NCI-H226 (cell line): ENCODE measurements at regions not wholly inside any gene's neighbourhood (a gene's known extent, or its start where the extent isn't known, plus 50 kb on each side); places are given as distances from the start of the nearest gene placed in this dataset.
"Not testable (repeated sequence)": the region's sequence is repeated elsewhere in the genome, so short reads cannot be mapped to it uniquely, and the experiment has no call there.

Source experiments
- DNase-seq: peaks from one replicate; pipeline ENCODE4 v3.0.0-alpha.2; 2015

DNA sequence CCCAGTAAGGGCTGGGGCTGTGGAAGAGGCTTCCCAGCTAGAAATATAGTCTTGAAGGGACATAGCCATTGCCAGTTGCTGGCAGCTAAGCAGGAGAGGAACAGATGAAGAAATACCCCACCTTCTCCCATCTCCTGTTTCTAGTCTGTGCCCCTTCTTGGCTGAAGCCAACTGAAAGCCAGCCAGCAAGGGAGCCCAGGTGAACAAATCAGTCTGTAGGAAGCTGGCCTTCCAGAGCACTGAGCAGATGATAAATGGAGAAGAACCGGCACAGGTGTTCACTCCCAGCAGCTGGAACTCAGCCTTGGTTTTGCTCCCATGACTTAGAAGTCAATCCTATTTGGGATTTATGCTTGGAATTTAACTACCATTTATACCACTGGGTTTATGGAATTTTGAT is 69.2 kb upstream of the DHX40 start:
- DNase-seq, result no peak

DNA sequence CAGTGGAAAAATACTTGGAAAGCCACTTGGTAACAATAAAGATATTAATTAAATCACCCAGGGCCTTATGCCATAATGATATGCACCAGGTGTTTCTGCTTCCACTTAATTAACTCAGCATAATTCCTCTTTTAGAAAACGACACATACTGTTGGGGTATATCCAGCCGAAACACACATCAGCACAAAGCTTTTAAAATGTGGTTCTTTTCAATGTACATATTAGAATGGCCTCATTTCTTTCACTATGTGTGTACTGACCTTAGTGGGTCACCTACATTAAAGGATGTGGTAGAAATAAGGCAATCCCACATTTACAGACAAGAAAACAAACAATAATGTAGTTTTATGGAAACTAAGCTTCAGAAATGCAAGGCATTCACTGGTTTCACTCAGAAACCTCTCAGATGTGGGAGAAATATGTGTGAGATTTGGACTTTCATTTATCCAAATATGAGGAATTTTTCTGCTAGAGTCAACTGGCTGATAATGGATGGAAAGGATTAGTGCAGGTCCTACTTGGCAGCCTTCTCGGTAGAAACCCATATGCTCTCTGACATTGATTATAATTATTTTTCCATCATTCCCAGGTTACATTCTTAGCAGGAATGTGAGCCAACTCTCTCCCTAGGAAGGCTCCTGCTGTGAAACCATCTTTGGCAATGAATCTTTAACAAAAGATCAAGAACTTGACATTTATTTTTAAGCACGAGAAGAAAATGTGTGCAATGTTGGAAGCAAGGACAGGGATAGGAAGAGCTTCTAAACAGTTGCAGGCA is 66.7 kb upstream of the DHX40 start:
- DNase-seq, result no peak

DNA sequence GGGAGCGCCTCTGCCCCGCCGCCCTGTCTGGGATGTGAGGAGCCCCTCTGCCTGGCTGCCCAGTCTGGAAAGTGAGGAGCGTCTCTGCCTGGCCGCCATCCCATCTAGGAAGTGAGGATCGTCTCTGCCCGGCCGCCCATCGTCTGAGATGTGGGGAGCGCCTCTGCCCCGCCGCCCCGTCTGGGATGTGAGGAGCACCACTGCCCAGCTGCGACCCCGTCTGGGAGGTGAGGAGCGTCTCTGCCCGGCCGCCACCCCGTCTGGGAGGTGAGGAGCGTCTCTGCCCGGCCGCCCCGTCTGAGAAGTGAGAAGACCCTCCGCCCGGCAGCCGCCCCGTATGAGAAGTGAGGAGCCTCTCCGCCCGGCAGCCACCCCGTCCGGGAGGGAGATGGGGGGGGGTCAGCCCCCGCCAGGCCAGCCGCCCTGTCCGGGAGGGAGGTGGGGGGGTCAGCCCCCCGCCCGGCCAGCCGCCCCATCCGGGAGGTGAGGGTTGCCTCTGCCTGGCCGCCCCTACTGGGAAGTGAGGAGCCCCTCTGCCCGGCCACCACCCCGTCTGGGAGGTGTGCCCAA is 65.2 kb upstream of the DHX40 start:
- not testable (repeated sequence) for DNase-seq

DNA sequence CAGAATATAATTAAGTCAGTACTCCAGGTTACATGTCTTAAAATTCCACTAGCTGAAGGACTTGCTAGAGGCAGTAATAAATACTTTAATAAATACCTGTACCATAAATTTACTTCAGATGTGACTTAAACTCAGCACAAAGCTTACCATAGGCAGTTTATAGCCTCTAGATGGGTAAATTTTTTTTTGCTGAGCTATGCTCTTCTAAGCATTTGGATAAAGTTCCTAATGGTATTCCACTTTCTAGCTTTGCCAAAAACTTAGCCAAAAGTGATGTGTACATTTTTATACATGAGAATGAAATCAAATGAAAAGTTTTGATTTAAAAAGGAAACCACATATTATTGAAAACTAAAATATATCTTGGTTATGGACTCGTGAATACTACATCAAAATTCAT is 63.7 kb upstream of the DHX40 start:
- DNase-seq, result no peak

DNA sequence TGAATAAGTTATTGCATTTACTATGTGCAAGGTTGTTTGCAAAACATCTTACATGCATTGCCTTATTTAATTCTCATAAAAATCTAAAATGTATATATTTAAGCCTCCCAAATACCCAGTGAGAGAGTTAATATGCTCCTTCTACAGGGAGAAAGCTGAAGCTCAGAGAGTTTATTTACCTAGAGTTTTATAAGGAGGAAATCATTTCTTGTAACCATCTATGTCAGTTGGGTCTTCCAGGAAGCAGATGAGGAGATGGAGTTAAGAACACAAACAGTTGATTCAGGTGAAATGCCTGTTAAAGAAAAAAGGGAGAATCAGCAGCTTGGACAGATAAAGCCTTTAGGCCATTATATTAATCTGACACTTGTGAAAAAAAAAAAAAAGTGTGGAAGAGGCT is 62.6 kb upstream of the DHX40 start:
- no peak for DNase-seq

DNA sequence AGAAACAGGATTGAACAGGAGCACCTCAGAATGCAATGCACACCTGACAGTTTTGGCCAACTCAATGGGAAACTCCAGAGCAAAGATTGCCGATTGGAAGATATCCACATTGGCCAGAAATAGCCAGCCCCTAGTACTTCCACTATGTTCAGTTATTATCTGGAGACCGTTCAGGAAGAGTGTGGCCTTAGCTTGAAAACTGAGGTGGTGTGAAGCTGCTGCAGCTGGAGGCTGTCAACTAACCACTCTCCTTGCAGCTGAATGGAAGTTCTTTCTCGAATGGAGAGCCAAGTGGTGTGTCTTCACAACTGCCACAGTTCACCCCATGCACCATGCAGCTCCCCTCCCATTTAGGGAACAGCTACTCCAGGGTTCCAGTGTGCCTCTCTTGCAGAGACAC is 61.9 kb upstream of the DHX40 start:
- no peak for DNase-seq

DNA sequence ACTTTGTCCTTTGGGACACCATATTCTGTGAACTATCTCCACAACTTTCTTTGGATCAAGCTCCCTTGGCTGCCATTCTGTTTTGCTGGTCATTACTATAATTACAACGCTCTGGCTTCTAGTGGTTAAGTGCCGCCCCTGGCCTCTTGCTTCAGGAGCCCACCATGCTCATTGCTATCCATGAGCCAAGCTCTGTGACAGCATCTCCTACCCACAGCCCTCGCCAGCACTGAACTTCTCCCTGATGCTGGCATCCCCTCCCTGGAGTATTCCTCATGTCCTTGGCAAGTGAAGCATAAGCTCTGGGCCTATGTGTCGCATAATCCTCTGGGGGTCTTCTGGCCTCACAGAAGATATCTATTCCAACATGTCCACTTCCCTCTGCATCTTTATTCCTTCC is 60.6 kb upstream of the DHX40 start:
- DNase-seq, result no peak

DNA sequence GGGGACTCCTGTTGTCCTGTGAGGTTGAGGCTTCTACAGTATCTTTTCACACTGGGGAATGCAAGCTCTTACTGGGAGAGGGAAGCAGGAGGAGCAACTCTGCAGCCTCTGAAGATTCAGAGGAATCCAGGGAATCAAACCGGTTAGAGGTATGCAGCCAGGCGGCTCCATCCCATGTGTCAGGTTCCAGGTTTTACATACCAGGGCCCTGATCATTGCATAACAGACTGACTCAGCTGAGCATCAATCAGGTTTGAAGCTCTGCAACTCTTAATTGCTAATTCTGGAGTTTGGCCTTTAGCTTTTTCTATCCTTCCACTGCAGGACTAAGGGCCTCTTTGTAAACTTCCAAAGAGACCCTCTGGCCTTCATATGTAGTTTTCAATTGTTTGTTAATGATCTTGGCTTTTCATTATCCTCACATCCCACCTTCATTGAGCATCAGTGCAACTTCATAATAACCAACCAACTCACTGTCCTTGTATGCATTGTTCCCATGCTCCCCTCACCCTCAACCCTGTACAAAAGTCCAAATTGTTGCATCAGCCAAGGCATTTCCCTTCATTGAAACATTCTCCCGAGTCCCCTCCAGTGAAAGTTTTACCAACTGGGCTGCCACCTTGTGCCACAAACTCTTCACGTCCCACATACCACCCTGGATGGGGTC is 59.7 kb upstream of the DHX40 start:
- DNase-seq, result peak; percentile 47

DNA sequence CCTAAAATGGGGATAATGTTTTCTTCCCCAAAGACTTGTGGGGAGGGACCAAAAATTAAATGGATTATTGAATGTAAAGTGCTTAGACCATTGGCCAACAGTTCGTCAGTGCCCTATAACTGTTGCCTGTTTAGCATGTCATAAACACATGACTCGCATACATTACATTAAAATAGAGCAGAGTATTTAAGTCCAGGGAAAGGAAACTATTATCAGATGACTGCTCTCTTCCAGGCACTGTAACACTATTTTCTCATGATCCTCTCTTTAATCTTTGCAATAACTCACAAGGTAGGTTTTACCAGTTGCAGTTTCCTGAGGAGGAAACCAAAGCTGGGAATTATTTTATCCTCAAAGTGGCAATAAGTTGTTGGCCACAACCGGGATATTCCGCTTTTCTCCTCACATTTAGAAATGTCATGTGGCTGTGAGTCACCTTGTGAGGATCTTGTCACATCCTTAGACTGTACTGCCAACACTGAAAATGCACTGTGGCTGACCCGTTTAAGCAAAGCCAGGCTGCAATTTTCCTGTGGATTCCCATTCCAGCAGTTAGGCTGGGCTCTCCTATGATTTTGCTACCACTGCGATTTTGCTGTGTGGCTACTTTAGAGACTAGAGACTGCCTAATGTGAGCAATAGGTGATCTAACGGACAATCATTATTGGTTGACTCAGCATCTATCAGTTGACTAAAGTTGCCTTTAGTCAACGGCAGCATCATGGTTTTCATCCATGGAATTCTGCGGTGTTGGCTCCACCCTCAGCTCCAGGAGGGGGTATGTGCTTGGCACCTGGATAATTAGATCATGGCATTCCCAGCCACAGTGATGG is 58.3 kb upstream of the DHX40 start:
- no peak for DNase-seq

DNA sequence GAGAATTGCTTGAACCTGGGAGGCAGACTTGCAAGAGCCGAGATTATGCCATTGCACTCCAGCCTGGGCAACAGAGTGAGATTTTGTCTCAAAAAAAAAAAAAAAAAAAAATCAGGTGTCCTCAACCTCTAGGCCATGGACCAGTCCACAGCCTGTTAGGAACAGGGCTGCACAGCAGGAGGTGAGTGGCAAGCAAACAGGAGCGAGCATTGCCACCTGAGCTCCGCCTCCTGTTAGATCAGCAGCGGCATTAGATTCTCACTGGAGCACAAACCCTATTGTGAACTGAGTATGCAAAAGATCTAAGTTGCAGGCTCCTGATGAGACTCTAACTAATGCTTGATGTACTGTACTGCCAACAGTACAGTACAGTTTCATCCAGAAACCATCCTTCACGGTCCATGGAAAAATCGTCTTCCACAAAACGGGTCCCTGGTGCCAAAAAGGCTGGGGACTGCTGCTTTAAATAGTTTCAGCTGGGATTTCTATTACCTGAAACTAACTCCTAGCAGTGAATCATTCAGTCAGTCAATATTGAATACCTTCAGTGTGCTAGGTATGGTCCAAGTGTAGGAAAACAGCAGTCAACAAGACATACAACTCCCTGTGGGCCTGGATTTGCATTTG is 56.3 kb upstream of the DHX40 start:
- no peak for DNase-seq

DNA sequence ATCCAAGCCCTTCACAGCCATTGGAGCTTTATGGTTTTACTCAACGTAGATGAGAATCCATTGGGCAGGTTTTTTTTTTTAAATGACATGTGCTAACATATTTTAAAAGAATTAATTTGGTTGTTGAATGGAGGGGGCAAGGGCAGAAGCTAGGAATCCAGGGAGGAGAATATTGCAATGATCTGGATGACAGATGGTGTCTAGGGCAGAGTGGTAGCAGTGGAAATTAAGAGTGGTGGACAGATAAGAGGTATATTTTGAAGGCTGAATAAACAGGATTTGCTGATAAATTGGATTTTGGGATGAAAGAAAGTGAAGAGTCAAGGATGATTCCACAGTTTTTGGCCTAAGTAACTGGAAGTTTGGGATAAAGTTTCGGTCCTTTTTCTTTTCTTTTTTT is 54.8 kb upstream of the DHX40 start:
- no peak for DNase-seq

DNA sequence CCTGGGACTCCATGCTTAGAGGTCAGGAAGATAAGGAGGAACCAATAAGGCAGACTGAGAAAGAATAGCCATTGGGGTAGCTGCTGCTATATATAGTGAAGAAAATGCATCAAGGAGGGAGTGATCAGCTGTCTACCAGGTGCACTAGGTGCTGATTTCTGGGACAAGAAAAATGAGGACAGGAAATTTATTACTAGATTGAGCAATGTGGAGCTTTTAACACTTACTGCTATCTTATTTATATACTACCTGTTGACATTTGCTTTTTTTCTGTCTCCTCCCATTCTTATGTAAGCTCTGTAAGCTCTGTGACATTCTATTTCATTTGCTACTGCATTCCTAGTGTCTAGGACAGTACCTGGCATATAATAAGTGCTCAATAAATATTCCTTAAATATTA is 53.7 kb upstream of the DHX40 start:
- no peak for DNase-seq

DNA sequence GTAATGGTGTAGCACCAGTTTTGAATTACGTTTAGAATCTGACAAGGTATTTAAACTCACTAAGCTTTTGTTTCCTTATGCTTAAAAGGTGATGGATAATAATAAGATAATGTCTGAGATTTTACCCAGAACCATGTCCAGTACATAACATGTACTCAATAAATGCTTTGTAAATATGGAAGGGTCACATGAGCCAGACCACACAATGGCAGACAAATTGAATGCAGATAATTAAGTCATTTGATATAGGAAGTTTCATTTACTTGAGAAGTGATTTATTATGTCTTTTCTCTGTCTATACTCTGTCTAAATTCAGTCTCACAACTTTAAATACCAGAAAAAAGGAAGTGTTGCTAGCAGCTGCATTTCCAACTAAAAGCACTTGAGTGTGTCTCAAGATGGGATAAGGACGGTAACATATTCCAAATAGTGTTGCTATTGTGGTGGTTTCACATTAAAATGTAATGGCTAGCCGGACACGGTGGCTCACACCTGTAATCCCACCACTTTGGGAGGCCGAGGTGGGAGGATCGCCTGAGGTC is 52.5 kb upstream of the DHX40 start:
- no peak for DNase-seq

DNA sequence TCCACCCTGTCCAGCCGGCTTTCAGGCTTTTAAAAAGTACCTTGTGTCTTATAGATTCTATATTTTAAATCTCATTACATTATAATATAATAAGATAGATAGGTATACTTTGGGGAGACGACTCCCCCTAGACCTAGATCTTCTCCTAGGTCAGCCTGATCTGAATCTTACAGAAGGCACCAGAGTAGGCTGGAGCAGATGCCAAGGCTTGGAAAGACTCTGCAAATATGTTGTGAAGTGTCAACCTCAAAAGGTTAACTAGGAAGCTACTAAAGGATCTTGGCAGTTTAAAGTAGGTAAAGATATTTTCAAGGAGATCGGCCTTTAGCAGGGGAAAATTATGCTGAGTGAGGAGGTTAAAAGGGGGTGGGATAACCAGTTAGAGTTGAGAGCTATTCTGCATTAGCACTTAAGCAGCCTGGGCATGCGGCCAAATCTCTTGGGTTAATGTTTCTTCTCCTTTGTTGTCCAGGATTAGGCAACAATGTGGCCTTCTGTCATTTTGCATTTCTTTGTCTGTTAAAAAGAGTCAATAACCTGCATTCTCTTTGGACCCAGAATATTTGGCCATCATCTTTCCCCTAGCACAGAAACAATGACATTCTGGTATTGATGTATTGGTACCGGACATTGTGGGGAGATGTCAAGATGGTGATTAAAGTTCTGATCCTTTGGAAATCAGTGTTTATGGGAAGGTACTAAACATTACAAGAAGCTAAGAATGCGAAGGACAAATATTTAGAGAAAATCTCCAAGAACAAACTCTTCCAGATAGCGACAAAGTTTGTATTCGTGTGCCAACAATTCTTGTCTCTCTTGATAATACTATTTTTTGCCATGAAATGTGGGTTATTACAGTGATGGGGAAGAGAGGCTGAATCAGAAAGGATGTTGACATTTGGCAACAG is 51.2 kb upstream of the DHX40 start:
- peak; percentile 12 for DNase-seq
